Activated B cell treated with CpG ODN at 0.5 μM for 24 hours (primary cell): ENCODE measurements at regions not wholly inside any gene's neighbourhood (a gene's known extent, or its start where the extent isn't known, plus 50 kb on each side); places are given as distances from the start of the nearest gene placed in this dataset.
A peak's percentile ranks its signal among the peaks of the same experiment; 100 is the strongest.

Source experiments
- ATAC-seq: fragments of 200-7000 bp; cut with Tn5 transposase; one replicate; pipeline ENCODE4 v1.10.0; 2021; ENCODE audit warnings: low read depth, mild to moderate bottlenecking, moderate library complexity
- CTCF ChIA-PET: fragments of 350-600 bp; sonication (Branson Sonifier 250); formaldehyde crosslinking; loops from one replicate; lab custom pipeline; 2021; ENCODE audit warnings: antibody characterized with exemption; lab: Charles Lee
- POLR2A ChIA-PET: fragments of 350-600 bp; sonication (Branson Sonifier 250); formaldehyde crosslinking; loops from one replicate; lab custom pipeline; 2021; ENCODE audit warnings: antibody characterized with exemption; lab: Charles Lee
- DNase-seq: peaks from one replicate; pipeline ENCODE4 v3.0.0; 2022
- H3K27ac Mint-ChIP-seq: one replicate; pipeline ENCODE4 v1.8.0; 2020; ENCODE audit warnings: mixed read lengths
- H3K27me3 Mint-ChIP-seq: one replicate; pipeline ENCODE4 v1.8.0; 2021; ENCODE audit warnings: mixed read lengths
- H3K36me3 Mint-ChIP-seq: one replicate; pipeline ENCODE4 v1.8.0; 2021; ENCODE audit warnings: low read depth, mixed read lengths
- H3K4me1 Mint-ChIP-seq: one replicate; pipeline ENCODE4 v1.8.0; 2021; ENCODE audit warnings: mixed read lengths
- H3K4me3 Mint-ChIP-seq: one replicate; pipeline ENCODE4 v1.8.0; 2020; ENCODE audit warnings: mild to moderate bottlenecking, mixed read lengths
- H3K9me3 Mint-ChIP-seq: one replicate; pipeline ENCODE4 v1.8.0; 2020; ENCODE audit warnings: mixed read lengths
- intact Hi-C: fragments of 100-400 bp; cut with micrococcal nuclease; formaldehyde crosslinking; loops from one replicate; pipeline ENCODE4 v1.15.1; 2024
- TF ChIP-seq, protein P1 (sequence below): fragments of 200-600 bp; IDR thresholded peaks from one replicate; pipeline ENCODE4 v1.8.0; 2022; ENCODE audit warnings: antibody characterized with exemption, mild to moderate bottlenecking

DNA sequence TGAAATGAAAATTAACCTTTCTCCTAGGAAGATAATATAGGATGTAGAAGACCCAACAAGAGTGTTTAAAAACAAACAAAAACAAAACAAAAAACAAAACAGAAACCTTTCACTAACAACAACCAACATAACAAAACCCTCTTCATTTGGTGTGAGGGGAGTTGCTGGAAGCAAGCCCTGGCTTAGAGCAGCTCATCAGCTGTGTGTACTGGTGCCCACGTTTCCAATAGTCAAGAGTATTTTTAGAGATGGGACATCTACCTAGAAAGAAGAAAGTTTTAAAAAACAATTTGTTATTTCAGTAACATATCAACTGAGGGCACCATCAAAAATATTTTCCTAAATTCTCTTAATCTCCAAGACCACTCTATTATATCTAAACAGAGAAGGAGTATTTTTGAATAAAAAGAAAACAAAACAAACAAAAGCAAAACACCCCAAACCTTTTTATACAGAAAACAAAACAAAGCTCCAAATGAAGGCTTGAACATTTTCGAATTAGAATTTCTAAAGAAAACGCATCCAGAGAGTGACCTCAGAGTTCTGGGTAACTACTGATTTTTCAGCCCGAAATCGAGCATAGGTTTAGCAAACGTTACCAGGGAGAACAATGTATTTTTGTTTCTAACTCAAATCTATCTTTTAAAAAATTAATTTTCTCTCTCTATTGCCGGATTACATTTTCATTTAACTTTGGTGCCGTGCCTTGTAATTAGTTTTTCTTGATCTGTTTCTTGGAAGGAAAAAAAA, 134.6 kb downstream of the INSIG2 start:
- no peaks in the 10 kb centered on the region for H3K36me3 Mint-ChIP-seq
- intact Hi-C loops, result loop anchor here (1.0 to 10.0 kb wide), 8 partner anchors 408 to 1454 kb away; partner anchors contain the start of genes C2orf76, DBI, DDX18 and TMEM177
- ChIA-PET POLR2A (interaction anchor here (0.9 to 2.0 kb wide), 5 partner anchors 37 to 1144 kb away, joined by 3 to 13 read pairs (median 6); partner anchors contain the start of genes DBI and INSIG2), CTCF (interaction anchor here (0.9 to 4.7 kb wide), 10 partner anchors 8 to 964 kb away, joined by 3 to 41 read pairs (median 4); no protein-coding TSS in a partner anchor)
- peak overlapping the region; percentile 91 for H3K4me3 Mint-ChIP-seq
- ATAC-seq (no peak), DNase-seq (no peak)
- H3K27me3 Mint-ChIP-seq, result peaks cover 44% of the 10 kb centered on the region
- H3K4me1 Mint-ChIP-seq, result peaks cover 30% of the 10 kb centered on the region
- TF ChIP-seq, protein P1, sequence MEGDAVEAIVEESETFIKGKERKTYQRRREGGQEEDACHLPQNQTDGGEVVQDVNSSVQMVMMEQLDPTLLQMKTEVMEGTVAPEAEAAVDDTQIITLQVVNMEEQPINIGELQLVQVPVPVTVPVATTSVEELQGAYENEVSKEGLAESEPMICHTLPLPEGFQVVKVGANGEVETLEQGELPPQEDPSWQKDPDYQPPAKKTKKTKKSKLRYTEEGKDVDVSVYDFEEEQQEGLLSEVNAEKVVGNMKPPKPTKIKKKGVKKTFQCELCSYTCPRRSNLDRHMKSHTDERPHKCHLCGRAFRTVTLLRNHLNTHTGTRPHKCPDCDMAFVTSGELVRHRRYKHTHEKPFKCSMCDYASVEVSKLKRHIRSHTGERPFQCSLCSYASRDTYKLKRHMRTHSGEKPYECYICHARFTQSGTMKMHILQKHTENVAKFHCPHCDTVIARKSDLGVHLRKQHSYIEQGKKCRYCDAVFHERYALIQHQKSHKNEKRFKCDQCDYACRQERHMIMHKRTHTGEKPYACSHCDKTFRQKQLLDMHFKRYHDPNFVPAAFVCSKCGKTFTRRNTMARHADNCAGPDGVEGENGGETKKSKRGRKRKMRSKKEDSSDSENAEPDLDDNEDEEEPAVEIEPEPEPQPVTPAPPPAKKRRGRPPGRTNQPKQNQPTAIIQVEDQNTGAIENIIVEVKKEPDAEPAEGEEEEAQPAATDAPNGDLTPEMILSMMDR, result no peak
- H3K27ac Mint-ChIP-seq, result peak overlapping the region; percentile 86
- no peaks in the 10 kb centered on the region for H3K9me3 Mint-ChIP-seq

DNA sequence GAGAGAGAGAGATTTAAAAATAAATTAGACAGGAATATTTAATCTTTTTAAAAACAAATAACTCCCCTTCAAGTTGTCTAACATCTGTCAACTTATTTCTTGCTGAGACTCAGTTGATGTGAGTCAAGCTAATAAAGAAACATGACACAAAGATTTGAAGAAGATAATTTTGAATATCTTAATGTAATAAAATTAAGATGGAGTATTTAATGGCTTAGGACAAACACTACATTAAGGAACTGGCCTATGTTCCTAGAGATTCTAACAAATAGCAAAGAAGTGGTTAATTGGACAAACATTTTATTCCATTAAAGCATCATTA, 134.0 kb downstream of the INSIG2 start:
- Mint-ChIP-seq H3K9me3 (no peaks in the 10 kb centered on the region), H3K27ac (no peak overlapping the region)
- POLR2A ChIA-PET, result no interaction called here

DNA sequence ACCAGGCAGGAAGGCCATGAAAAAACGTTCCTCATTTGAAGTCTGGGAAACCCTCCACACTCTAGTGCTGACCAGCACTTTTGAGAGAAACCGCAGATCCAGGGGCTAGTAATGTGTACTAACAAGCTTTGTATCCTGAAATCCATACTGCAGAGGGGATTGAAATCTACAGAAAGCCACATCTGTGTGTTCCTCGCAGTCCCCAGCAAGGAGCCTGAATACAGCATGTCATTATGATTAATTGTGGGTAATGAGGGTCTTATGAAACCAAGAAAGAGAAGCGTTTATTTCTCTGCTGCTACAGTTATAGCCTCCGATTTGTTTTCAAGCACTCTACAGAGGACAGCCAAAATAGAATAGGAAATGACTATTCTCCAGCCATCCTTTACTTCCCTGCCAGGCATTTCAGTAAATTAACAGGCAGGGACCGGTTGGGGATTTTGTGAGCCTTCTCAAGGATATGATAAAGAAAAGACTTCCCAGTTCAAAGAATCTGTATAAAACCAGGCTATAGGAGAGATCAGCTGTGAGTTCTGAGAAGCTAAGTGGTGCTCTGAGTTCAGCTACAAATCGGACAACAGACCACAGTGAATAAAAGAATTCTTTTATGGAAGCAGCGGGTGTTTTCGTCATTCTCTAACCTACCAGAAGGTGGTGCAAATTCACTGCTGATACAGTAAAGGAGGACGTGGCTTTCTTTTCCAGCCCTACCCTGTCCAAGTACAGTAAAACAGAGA, 133.4 kb downstream of the INSIG2 start:
- no peaks in the 10 kb centered on the region for H3K36me3 Mint-ChIP-seq
- no peaks in the 10 kb centered on the region for H3K9me3 Mint-ChIP-seq
- TF ChIP-seq, protein P1, result peak; percentile 74
- ATAC-seq, result peak; percentile 61
- intact Hi-C loops, result loop anchor here (1.0 to 10.0 kb wide), 9 partner anchors 19 to 1456 kb away; partner anchors contain the start of genes C2orf76, DBI, DDX18 and TMEM177
- H3K4me3 Mint-ChIP-seq, result no peak overlapping the region
- H3K27me3 Mint-ChIP-seq, result peaks cover 42% of the 10 kb centered on the region
- ChIA-PET CTCF (interaction anchor here (0.6 to 4.7 kb wide), 12 partner anchors 8 to 966 kb away, joined by 3 to 41 read pairs (median 4); no protein-coding TSS in a partner anchor), POLR2A (no interaction called here)
- no peak overlapping the region for H3K27ac Mint-ChIP-seq
- H3K4me1 Mint-ChIP-seq, result peaks cover 30% of the 10 kb centered on the region
- DNase-seq, result no peak

More for the DNA sequence above, 134.0 kb downstream of the INSIG2 start:
- Mint-ChIP-seq H3K36me3 (no peaks in the 10 kb centered on the region), H3K4me3 (no peak overlapping the region), H3K4me1 (peaks cover 30% of the 10 kb centered on the region), H3K27me3 (peaks cover 42% of the 10 kb centered on the region)
- DNase-seq (no peak), ATAC-seq (no peak)
- CTCF ChIA-PET, result interaction anchor here (1.0 to 4.7 kb wide), 9 partner anchors 9 to 965 kb away, joined by 3 to 41 read pairs (median 4); no protein-coding TSS in a partner anchor
- TF ChIP-seq, protein P1, result no peak
- intact Hi-C loops, result loop anchor here (1.0 to 10.0 kb wide), 8 partner anchors 407 to 1455 kb away; partner anchors contain the start of genes C2orf76, DBI, DDX18 and TMEM177

DNA sequence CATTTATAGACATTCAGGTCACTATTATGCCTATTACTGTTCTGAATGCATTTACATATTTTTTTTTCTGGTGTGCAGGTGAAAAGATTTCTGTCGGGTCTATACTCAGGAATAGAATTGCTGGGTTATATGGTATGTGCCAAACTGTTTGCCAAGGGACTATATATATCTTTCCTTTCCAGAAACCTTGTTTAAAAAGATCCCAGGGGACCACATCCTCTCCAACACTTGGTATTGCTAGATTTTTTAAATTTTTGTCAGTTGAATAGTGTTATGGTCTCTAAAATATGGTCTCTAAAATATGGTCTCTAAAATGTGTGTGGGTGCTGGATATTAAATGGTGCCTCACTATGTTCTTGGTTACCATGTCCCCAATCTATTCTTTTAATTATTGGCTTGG, 131.3 kb downstream of the INSIG2 start:
- peaks cover 34% of the 10 kb centered on the region for H3K27me3 Mint-ChIP-seq
- ATAC-seq (no peak), DNase-seq (no peak)
- TF ChIP-seq, protein P1, result no peak
- H3K36me3 Mint-ChIP-seq, result no peaks in the 10 kb centered on the region
- ChIA-PET POLR2A (no interaction called here), CTCF (no interaction called here)
- H3K27ac Mint-ChIP-seq, result no peak overlapping the region
- peaks cover 21% of the 10 kb centered on the region for H3K4me1 Mint-ChIP-seq
- intact Hi-C loops, result loop anchor here (5.0 to 10.0 kb wide), 3 partner anchors 405 to 1458 kb away; partner anchors contain the start of genes C2orf76, DBI, DDX18 and TMEM177
- H3K9me3 Mint-ChIP-seq, result no peaks in the 10 kb centered on the region
- H3K4me3 Mint-ChIP-seq, result no peak overlapping the region
